ENCODE measurements at regions not wholly inside any gene's neighbourhood (a gene's known extent, or its start where the extent isn't known, plus 50 kb on each side); places are given as distances from the start of the nearest gene placed in this dataset.
"Not testable (repeated sequence)": the region's sequence is repeated elsewhere in the genome, so short reads cannot be mapped to it uniquely, and the experiment has no call there.

DNA sequence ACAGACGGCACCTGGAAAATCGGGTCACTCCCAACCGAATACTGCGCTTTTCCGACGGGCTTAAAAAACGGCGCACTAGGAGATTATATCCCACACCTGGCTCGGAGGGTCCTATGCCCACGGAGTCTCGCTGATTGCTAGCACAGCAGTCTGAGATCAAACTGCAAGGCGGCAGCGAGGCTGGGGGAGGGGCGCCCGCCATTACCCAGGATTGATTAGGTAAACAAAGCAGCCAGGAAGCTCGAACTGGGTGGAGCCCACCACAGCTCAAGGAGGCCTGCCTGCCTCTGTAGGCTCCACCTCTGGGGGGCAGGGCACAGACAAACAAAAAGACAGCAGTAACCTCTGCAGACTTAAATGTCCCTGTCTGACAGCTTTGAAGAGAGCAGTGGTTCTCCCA is 64.5 kb downstream of the SLC30A10 start:
- H3K27me3 ChIP-seq (ENCODE audit: control insufficient read depth, insufficient read depth, low read length); H3K9me3 ChIP-seq (ENCODE audit: control insufficient read depth, insufficient read depth, low read length); H3K4me1 ChIP-seq (ENCODE audit: control insufficient read depth, insufficient read depth, low read length); H3K36me3 ChIP-seq (ENCODE audit: control insufficient read depth, insufficient read depth, low read length); DNase-seq (ENCODE audit: low read depth in 4 of 6, low spot score in 6 of 6); H3K27ac ChIP-seq (ENCODE audit: low read depth, low read length); H3K4me3 ChIP-seq (ENCODE audit: low read depth, low read length): not testable (repeated sequence)
- 100% methylated on average over 3 of the region's 16 CpGs for WGBS (ENCODE audit: insufficient coverage)

DNA sequence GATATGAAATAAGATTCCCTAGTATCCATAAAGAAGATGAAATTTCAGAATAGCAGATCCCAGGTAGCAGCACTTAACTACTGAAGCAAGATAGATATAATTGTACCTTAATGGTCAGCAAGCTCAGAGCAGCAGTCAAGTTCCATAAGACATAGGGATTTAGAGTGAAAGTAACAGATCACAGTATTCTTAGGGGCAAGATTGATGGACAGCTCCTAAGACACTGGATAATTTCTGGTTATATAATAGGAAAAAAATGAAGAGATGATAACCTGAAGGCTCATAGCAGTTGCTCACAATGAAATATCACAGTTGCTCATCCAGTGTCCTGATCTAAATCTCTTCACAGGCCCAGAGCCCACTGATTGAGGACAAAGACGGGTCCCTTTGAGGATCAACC is 66.0 kb downstream of the SLC30A10 start:
- H3K4me3 ChIP-seq (ENCODE audit: low read depth, low read length) = no peak overlapping the region
- DNase-seq (ENCODE audit: low read depth in 4 of 6, low spot score in 6 of 6) = no peak
- H3K27ac ChIP-seq (ENCODE audit: low read depth, low read length) = no peak overlapping the region
- no peaks in the 10 kb centered on the region for H3K27me3 ChIP-seq (ENCODE audit: control insufficient read depth, insufficient read depth, low read length)
- H3K4me1 ChIP-seq (ENCODE audit: control insufficient read depth, insufficient read depth, low read length) = no peaks in the 10 kb centered on the region
- no peaks in the 10 kb centered on the region for H3K9me3 ChIP-seq (ENCODE audit: control insufficient read depth, insufficient read depth, low read length)
- WGBS (ENCODE audit: insufficient coverage) = 100% methylated on average over 1 of the region's 1 CpG
- no peaks in the 10 kb centered on the region for H3K36me3 ChIP-seq (ENCODE audit: control insufficient read depth, insufficient read depth, low read length)

DNA sequence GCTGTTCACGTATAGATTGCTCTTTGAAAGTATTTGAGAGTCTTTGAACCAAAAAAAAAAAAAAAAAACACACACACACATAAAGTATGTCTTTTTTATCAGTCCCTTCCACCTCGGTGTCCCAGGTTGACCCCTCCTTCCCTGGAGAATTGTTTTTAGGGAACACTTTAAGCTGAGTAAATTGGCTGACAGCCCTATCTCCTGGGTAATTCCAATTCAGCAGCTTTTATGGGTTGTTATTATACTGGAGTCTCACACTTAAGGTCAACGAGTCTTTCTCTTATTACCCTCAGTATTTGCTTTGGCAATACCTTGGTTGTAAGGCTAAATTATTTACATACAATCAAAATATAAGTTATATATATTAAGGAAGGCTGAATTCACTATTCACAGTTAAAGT is 69.4 kb downstream of the SLC30A10 start:
- no CpG with 5 or more reads among the region's 3 CpGs for WGBS (ENCODE audit: insufficient coverage)
- Histone ChIP-seq H3K27me3 (ENCODE audit: control insufficient read depth, insufficient read depth, low read length) (no peaks in the 10 kb centered on the region), H3K9me3 (ENCODE audit: control insufficient read depth, insufficient read depth, low read length) (no peaks in the 10 kb centered on the region), H3K36me3 (ENCODE audit: control insufficient read depth, insufficient read depth, low read length) (no peaks in the 10 kb centered on the region), H3K4me1 (ENCODE audit: control insufficient read depth, insufficient read depth, low read length) (no peaks in the 10 kb centered on the region), H3K27ac (ENCODE audit: low read depth, low read length) (no peak overlapping the region), H3K4me3 (ENCODE audit: low read depth, low read length) (no peak overlapping the region)
- DNase-seq (ENCODE audit: low read depth in 4 of 6, low spot score in 6 of 6) = no peak

GRCh38 chr1:219847215-219847855 is 81.0 kb downstream of the SLC30A10 start:
- no peak for DNase-seq (ENCODE audit: low read depth in 4 of 6, low spot score in 6 of 6)
- Histone ChIP-seq H3K36me3 (ENCODE audit: control insufficient read depth, insufficient read depth, low read length) (no peaks in the 10 kb centered on the region), H3K4me1 (ENCODE audit: control insufficient read depth, insufficient read depth, low read length) (no peaks in the 10 kb centered on the region), H3K27ac (ENCODE audit: low read depth, low read length) (no peak overlapping the region), H3K4me3 (ENCODE audit: low read depth, low read length) (no peak overlapping the region), H3K9me3 (ENCODE audit: control insufficient read depth, insufficient read depth, low read length) (no peaks in the 10 kb centered on the region), H3K27me3 (ENCODE audit: control insufficient read depth, insufficient read depth, low read length) (no peaks in the 10 kb centered on the region)
- WGBS (ENCODE audit: insufficient coverage) = 81% methylated on average over 3 of the region's 4 CpGs

GRCh38 chr1:219839595-219839994 is 88.8 kb downstream of the SLC30A10 start:
- not testable (repeated sequence) for H3K27me3 ChIP-seq (ENCODE audit: control insufficient read depth, insufficient read depth, low read length); H3K4me3 ChIP-seq (ENCODE audit: low read depth, low read length); H3K36me3 ChIP-seq (ENCODE audit: control insufficient read depth, insufficient read depth, low read length); H3K27ac ChIP-seq (ENCODE audit: low read depth, low read length); H3K9me3 ChIP-seq (ENCODE audit: control insufficient read depth, insufficient read depth, low read length); DNase-seq (ENCODE audit: low read depth in 4 of 6, low spot score in 6 of 6); H3K4me1 ChIP-seq (ENCODE audit: control insufficient read depth, insufficient read depth, low read length)
- WGBS (ENCODE audit: insufficient coverage) = 71% methylated on average over 14 of the region's 15 CpGs

- 0% methylated on average over 1 of the region's 2 CpGs for WGBS (ENCODE audit: insufficient coverage)
Measured at GRCh38 chr1:219837994-219838294, 90.4 kb downstream of the SLC30A10 start.

DNA sequence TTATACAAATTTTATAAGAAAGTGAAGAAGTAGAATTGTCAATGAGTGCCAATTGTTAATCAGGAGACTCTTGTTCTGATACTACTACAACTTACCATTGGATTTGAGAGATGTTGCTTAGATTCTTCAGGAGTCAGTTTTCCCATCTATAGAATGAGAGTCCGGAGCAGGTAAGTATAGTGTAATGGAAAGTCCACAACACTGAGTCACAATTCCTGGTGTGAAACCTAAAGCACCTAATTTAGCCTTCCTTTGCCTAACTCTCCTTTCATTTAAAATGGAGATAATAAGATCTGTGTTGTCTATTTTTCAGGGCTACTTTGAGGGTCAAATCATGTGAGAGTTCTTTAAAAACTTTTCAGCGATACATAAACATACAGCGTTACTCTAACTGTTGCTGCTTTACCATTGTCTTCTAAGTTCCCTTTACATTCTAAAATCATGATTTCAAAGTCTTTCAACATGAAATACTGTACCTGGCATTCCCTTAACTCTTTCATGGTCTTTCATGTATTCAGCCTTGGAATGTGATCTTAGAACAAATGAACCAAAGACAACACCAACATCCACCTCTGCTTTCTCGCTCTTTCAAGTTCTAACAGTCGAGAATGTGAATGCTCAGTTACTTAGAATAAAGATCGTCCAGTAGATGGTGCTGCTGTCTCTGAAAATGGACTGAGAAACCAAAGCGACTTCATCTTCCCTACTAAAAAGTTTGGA is 90.9 kb downstream of the SLC30A10 start:
- H3K4me3 ChIP-seq (ENCODE audit: low read depth, low read length) = no peak overlapping the region
- H3K27ac ChIP-seq (ENCODE audit: low read depth, low read length) = no peak overlapping the region
- no peaks in the 10 kb centered on the region for H3K4me1 ChIP-seq (ENCODE audit: control insufficient read depth, insufficient read depth, low read length)
- H3K36me3 ChIP-seq (ENCODE audit: control insufficient read depth, insufficient read depth, low read length) = no peaks in the 10 kb centered on the region
- no peaks in the 10 kb centered on the region for H3K27me3 ChIP-seq (ENCODE audit: control insufficient read depth, insufficient read depth, low read length)
- 94% methylated on average over 2 of the region's 7 CpGs for WGBS (ENCODE audit: insufficient coverage)
- H3K9me3 ChIP-seq (ENCODE audit: control insufficient read depth, insufficient read depth, low read length) = no peaks in the 10 kb centered on the region
- DNase-seq (ENCODE audit: low read depth in 4 of 6, low spot score in 6 of 6) = peak; percentile 56 to 92 (median 72)

More at GRCh38 chr1:219837994-219838294, 90.4 kb downstream of the SLC30A10 start:
- no peak overlapping the region for H3K4me3 ChIP-seq (ENCODE audit: low read depth, low read length)
- no peaks in the 10 kb centered on the region for H3K9me3 ChIP-seq (ENCODE audit: control insufficient read depth, insufficient read depth, low read length)
- H3K4me1 ChIP-seq (ENCODE audit: control insufficient read depth, insufficient read depth, low read length) = no peaks in the 10 kb centered on the region
- H3K36me3 ChIP-seq (ENCODE audit: control insufficient read depth, insufficient read depth, low read length) = no peaks in the 10 kb centered on the region
- no peaks in the 10 kb centered on the region for H3K27me3 ChIP-seq (ENCODE audit: control insufficient read depth, insufficient read depth, low read length)
- H3K27ac ChIP-seq (ENCODE audit: low read depth, low read length) = no peak overlapping the region
- no peak for DNase-seq (ENCODE audit: low read depth in 4 of 6, low spot score in 6 of 6)

GRCh38 chr1:219834314-219834917 is 93.9 kb downstream of the SLC30A10 start:
- Histone ChIP-seq H3K27ac (ENCODE audit: low read depth, low read length) (no peak overlapping the region), H3K36me3 (ENCODE audit: control insufficient read depth, insufficient read depth, low read length) (no peaks in the 10 kb centered on the region)
- 60% methylated on average over 6 of the region's 8 CpGs for WGBS (ENCODE audit: insufficient coverage)

GRCh38 chr1:219833214-219833815 is 95.0 kb downstream of the SLC30A10 start:
- H3K4me3 ChIP-seq (ENCODE audit: low read depth, low read length) = no peak overlapping the region
- no peaks in the 10 kb centered on the region for H3K27me3 ChIP-seq (ENCODE audit: control insufficient read depth, insufficient read depth, low read length)
- H3K9me3 ChIP-seq (ENCODE audit: control insufficient read depth, insufficient read depth, low read length) = no peaks in the 10 kb centered on the region
- no peaks in the 10 kb centered on the region for H3K36me3 ChIP-seq (ENCODE audit: control insufficient read depth, insufficient read depth, low read length)
- H3K27ac ChIP-seq (ENCODE audit: low read depth, low read length) = peak overlapping the region; percentile 36
- WGBS (ENCODE audit: insufficient coverage) = 14% methylated on average over 1 of the region's 3 CpGs
- peak in 2 of 6 donors; percentile 56 to 65 for DNase-seq (ENCODE audit: low read depth in 4 of 6, low spot score in 6 of 6)
- no peaks in the 10 kb centered on the region for H3K4me1 ChIP-seq (ENCODE audit: control insufficient read depth, insufficient read depth, low read length)

More at GRCh38 chr1:219834314-219834917, 93.9 kb downstream of the SLC30A10 start:
- no peak for DNase-seq (ENCODE audit: low read depth in 4 of 6, low spot score in 6 of 6)
- Histone ChIP-seq H3K27me3 (ENCODE audit: control insufficient read depth, insufficient read depth, low read length) (no peaks in the 10 kb centered on the region), H3K4me3 (ENCODE audit: low read depth, low read length) (no peak overlapping the region), H3K4me1 (ENCODE audit: control insufficient read depth, insufficient read depth, low read length) (no peaks in the 10 kb centered on the region), H3K9me3 (ENCODE audit: control insufficient read depth, insufficient read depth, low read length) (no peaks in the 10 kb centered on the region)
